Naive thymus-derived CD4-positive, alpha-beta T cell (primary cell): ENCODE measurements at regions not wholly inside any gene's neighbourhood (a gene's known extent, or its start where the extent isn't known, plus 50 kb on each side); places are given as distances from the start of the nearest gene placed in this dataset.

Source experiments
- ATAC-seq: fragments of 150-1000 bp; cut with Tn5 transposase; 2 replicates; pipeline ENCODE4 v1.10.0; 2021; ENCODE audit warnings: mild to moderate bottlenecking, moderate library complexity
- CTCF ChIA-PET: fragments of 350-600 bp; sonication (Branson Sonifier 250); formaldehyde crosslinking; loops from one replicate; lab custom pipeline; 2021; ENCODE audit warnings: antibody characterized with exemption; lab: Charles Lee
- POLR2A ChIA-PET: fragments of 350-600 bp; sonication (Branson Sonifier 250); formaldehyde crosslinking; loops from one replicate; lab custom pipeline; 2021; ENCODE audit warnings: antibody characterized with exemption, inconsistent platforms; lab: Charles Lee
- DNase-seq, 9 donors: peaks; one replicate each; pipeline versions ENCODE4 v3.0.0 to v3.0.0-alpha.2; 2020 to 2022; ENCODE audit warnings: mixed read lengths in 1 of 9
- H3K27ac ChIP-seq: one replicate; pipeline ENCODE4 v1.7.0; 2013; ENCODE audit warnings: mild to moderate bottlenecking, low read depth, low read length, moderate library complexity
- H3K27me3 ChIP-seq, 2 donors: one replicate each; pipeline ENCODE4 v1.7.0; 2013; ENCODE audit warnings: low read length in 2 of 2, mild to moderate bottlenecking in 2 of 2, moderate library complexity in 2 of 2; ENCODE audit not compliant: control insufficient read depth in 2 of 2, insufficient read depth in 2 of 2
- H3K36me3 ChIP-seq, 3 experiments: 1 replicate in 2 of 3; 2 replicates in 1 of 3; pipeline ENCODE4 v1.7.0; 2013; ENCODE audit warnings: low read length in 3 of 3, mild to moderate bottlenecking in 3 of 3, moderate library complexity in 1 of 3; ENCODE audit not compliant: insufficient read depth in 3 of 3, control insufficient read depth in 2 of 3
- H3K4me1 ChIP-seq, 2 donors: one replicate each; pipeline ENCODE4 v1.7.0; 2013; ENCODE audit warnings: low read length in 2 of 2, mild to moderate bottlenecking in 2 of 2, moderate library complexity in 1 of 2; ENCODE audit not compliant: control insufficient read depth in 2 of 2, insufficient read depth in 2 of 2
- H3K4me3 ChIP-seq: 2 replicates; pipeline ENCODE4 v1.7.0; 2013; ENCODE audit warnings: mild to moderate bottlenecking, low read length
- H3K9me3 ChIP-seq, 3 experiments: 1 replicate in 2 of 3; 2 replicates in 1 of 3; pipeline ENCODE4 v1.7.0; 2013; ENCODE audit warnings: low read length in 3 of 3; ENCODE audit not compliant: control insufficient read depth in 2 of 3
- H3K27ac Mint-ChIP-seq, 9 donors: one replicate each; pipeline ENCODE4 v1.8.0; 2020 to 2022; ENCODE audit warnings: mixed read lengths in 9 of 9, mild to moderate bottlenecking in 8 of 9, moderate library complexity in 5 of 9, inconsistent platforms in 2 of 9
- H3K27me3 Mint-ChIP-seq, 5 donors: one replicate each; pipeline ENCODE4 v1.8.0; 2021 to 2022; ENCODE audit warnings: mixed read lengths in 5 of 5, mild to moderate bottlenecking in 1 of 5
- H3K36me3 Mint-ChIP-seq, 5 donors: one replicate each; pipeline ENCODE4 v1.8.0; 2020 to 2022; ENCODE audit warnings: mixed read lengths in 5 of 5, mild to moderate bottlenecking in 3 of 5, inconsistent platforms in 1 of 5
- H3K4me1 Mint-ChIP-seq, 7 donors: one replicate each; pipeline ENCODE4 v1.8.0; 2020 to 2022; ENCODE audit warnings: mixed read lengths in 7 of 7, mild to moderate bottlenecking in 3 of 7, inconsistent platforms in 1 of 7
- H3K4me3 Mint-ChIP-seq, 10 donors: one replicate each; pipeline ENCODE4 v1.8.0; 2020 to 2022; ENCODE audit warnings: mild to moderate bottlenecking in 10 of 10, mixed read lengths in 10 of 10, moderate library complexity in 6 of 10, inconsistent platforms in 2 of 10
- H3K9me3 Mint-ChIP-seq, 11 donors: one replicate each; pipeline ENCODE4 v1.8.0; 2020 to 2022; ENCODE audit warnings: mixed read lengths in 11 of 11, mild to moderate bottlenecking in 4 of 11, inconsistent platforms in 1 of 11, moderate library complexity in 1 of 11
- intact Hi-C, 2 donors: fragments of 100-400 bp; cut with micrococcal nuclease; formaldehyde crosslinking; loops; one replicate each; pipeline ENCODE4 v1.15.1; 2023

- ATAC-seq = no peak
- Mint-ChIP-seq H3K4me3 (no peak overlapping the region), H3K27me3 (no peaks in the 10 kb centered on the region), H3K4me1 (peaks cover 0 to 7% (median 4%) of the 10 kb centered on the region in 7 donors), H3K36me3 (no peaks in the 10 kb centered on the region), H3K27ac (no peak overlapping the region), H3K9me3 (peaks cover 0 to 2% (median 0%) of the 10 kb centered on the region in 11 donors)
- Histone ChIP-seq H3K9me3 (no peaks in the 10 kb centered on the region), H3K4me1 (no peaks in the 10 kb centered on the region), H3K27me3 (no peaks in the 10 kb centered on the region), H3K27ac (no peak overlapping the region), H3K4me3 (no peak overlapping the region), H3K36me3 (no peaks in the 10 kb centered on the region)
- POLR2A ChIA-PET = no interaction called here
- no peak for DNase-seq
- intact Hi-C loops = loop anchor here (5.0 kb wide), 1 partner anchor 206 kb away; no protein-coding TSS in a partner anchor
- CTCF ChIA-PET = interaction anchor here (0.6 kb wide), 1 partner anchor 306 kb away, joined by 3 read pairs; no protein-coding TSS in a partner anchor
These were observed 56.6 kb upstream of the BEX4 start for GRCh38 chrX:103158317-103158621.

- ATAC-seq (no peak), DNase-seq (peak in 3 of 9 donors; percentile 9 to 11 (median 10))
- no peak overlapping the region for H3K4me3 ChIP-seq
- H3K27me3 ChIP-seq = no peaks in the 10 kb centered on the region
- Mint-ChIP-seq H3K4me3 (no peak overlapping the region), H3K27me3 (no peaks in the 10 kb centered on the region), H3K27ac (no peak overlapping the region), H3K4me1 (peaks cover 0 to 7% (median 4%) of the 10 kb centered on the region in 7 donors), H3K36me3 (no peaks in the 10 kb centered on the region), H3K9me3 (peaks cover 0 to 2% (median 0%) of the 10 kb centered on the region in 11 donors)
- H3K4me1 ChIP-seq = no peaks in the 10 kb centered on the region
- H3K27ac ChIP-seq = no peak overlapping the region
- H3K36me3 ChIP-seq = no peaks in the 10 kb centered on the region
- no peaks in the 10 kb centered on the region for H3K9me3 ChIP-seq
- intact Hi-C loops = loop anchor here (5.0 kb wide), 1 partner anchor 205 kb away; no protein-coding TSS in a partner anchor
- ChIA-PET CTCF (interaction anchor here (0.6 kb wide), 1 partner anchor 307 kb away, joined by 3 read pairs; no protein-coding TSS in a partner anchor), POLR2A (no interaction called here)
These were observed 57.2 kb upstream of the BEX4 start for GRCh38 chrX:103157496-103158316.

- intact Hi-C loops = loop anchor here (5.0 kb wide), 1 partner anchor 203 kb away; no protein-coding TSS in a partner anchor
- H3K27ac ChIP-seq = no peak overlapping the region
- Mint-ChIP-seq H3K4me3 (no peak overlapping the region), H3K27me3 (peaks cover 0 to 6% (median 0%) of the 10 kb centered on the region in 5 donors), H3K4me1 (peaks cover 0 to 7% (median 4%) of the 10 kb centered on the region in 7 donors), H3K9me3 (peaks cover 0 to 2% (median 0%) of the 10 kb centered on the region in 11 donors), H3K27ac (no peak overlapping the region), H3K36me3 (peaks cover 0 to 4% (median 0%) of the 10 kb centered on the region in 5 donors)
- ChIA-PET POLR2A (no interaction called here), CTCF (no interaction called here)
- ATAC-seq = no peak
- H3K4me3 ChIP-seq = no peak overlapping the region
- no peaks in the 10 kb centered on the region for H3K27me3 ChIP-seq
- H3K36me3 ChIP-seq = no peaks in the 10 kb centered on the region
- no peaks in the 10 kb centered on the region for H3K4me1 ChIP-seq
- no peak for DNase-seq
- H3K9me3 ChIP-seq = no peaks in the 10 kb centered on the region
These were observed 59.7 kb upstream of the BEX4 start for GRCh38 chrX:103155201-103155600.

GRCh38 chrX:103153661-103154060, 60.7 kb upstream of the NXF3 start:
- Mint-ChIP-seq H3K4me3 (no peak overlapping the region), H3K27ac (no peak overlapping the region), H3K36me3 (peaks cover 0 to 4% (median 0%) of the 10 kb centered on the region in 5 donors), H3K27me3 (peaks cover 0 to 7% (median 3%) of the 10 kb centered on the region in 5 donors), H3K9me3 (peaks cover 0 to 2% (median 0%) of the 10 kb centered on the region in 11 donors), H3K4me1 (peaks cover 0 to 7% (median 4%) of the 10 kb centered on the region in 7 donors)
- no peak overlapping the region for H3K27ac ChIP-seq
- DNase-seq = no peak
- no peak for ATAC-seq
- CTCF ChIA-PET = no interaction called here
- no peak overlapping the region for H3K4me3 ChIP-seq
- no peaks in the 10 kb centered on the region for H3K27me3 ChIP-seq
- intact Hi-C loops = no loop called here
- no peaks in the 10 kb centered on the region for H3K36me3 ChIP-seq
- no peaks in the 10 kb centered on the region for H3K4me1 ChIP-seq
- no peaks in the 10 kb centered on the region for H3K9me3 ChIP-seq
- POLR2A ChIA-PET = no interaction called here

- ChIA-PET CTCF (no interaction called here), POLR2A (no interaction called here)
- DNase-seq (no peak), ATAC-seq (no peak)
- Mint-ChIP-seq H3K4me1 (peaks cover 0 to 4% (median 0%) of the 10 kb centered on the region in 7 donors), H3K4me3 (no peak overlapping the region), H3K27ac (no peak overlapping the region), H3K9me3 (peaks cover 0 to 2% (median 0%) of the 10 kb centered on the region in 11 donors), H3K36me3 (peaks cover 0 to 4% (median 0%) of the 10 kb centered on the region in 5 donors), H3K27me3 (peaks cover 0 to 9% (median 3%) of the 10 kb centered on the region in 5 donors)
- Histone ChIP-seq H3K36me3 (no peaks in the 10 kb centered on the region), H3K4me3 (no peak overlapping the region), H3K27me3 (no peaks in the 10 kb centered on the region), H3K27ac (no peak overlapping the region), H3K9me3 (no peaks in the 10 kb centered on the region), H3K4me1 (no peaks in the 10 kb centered on the region)
- intact Hi-C loops = no loop called here
These were observed 58.9 kb upstream of the NXF3 start for GRCh38 chrX:103151799-103152198.

- ATAC-seq (no peak), DNase-seq (no peak)
- Mint-ChIP-seq H3K9me3 (peaks cover 0 to 4% (median 0%) of the 10 kb centered on the region in 11 donors), H3K36me3 (peaks cover 0 to 4% (median 0%) of the 10 kb centered on the region in 5 donors), H3K4me3 (no peak overlapping the region), H3K27ac (no peak overlapping the region), H3K4me1 (peaks cover 0 to 4% (median 0%) of the 10 kb centered on the region in 7 donors), H3K27me3 (peaks cover 0 to 9% (median 3%) of the 10 kb centered on the region in 5 donors)
- Histone ChIP-seq H3K9me3 (no peaks in the 10 kb centered on the region), H3K36me3 (no peaks in the 10 kb centered on the region), H3K4me3 (no peak overlapping the region), H3K4me1 (no peaks in the 10 kb centered on the region), H3K27me3 (no peaks in the 10 kb centered on the region), H3K27ac (no peak overlapping the region)
- intact Hi-C loops = no loop called here
- POLR2A ChIA-PET = no interaction called here
- CTCF ChIA-PET = no interaction called here
These were observed 56.7 kb upstream of the NXF3 start for GRCh38 chrX:103149652-103150051.
